ENCODE measurements at regions not wholly inside any gene's neighbourhood (a gene's known extent, or its start where the extent isn't known, plus 50 kb on each side); places are given as distances from the start of the nearest gene placed in this dataset.

DNA sequence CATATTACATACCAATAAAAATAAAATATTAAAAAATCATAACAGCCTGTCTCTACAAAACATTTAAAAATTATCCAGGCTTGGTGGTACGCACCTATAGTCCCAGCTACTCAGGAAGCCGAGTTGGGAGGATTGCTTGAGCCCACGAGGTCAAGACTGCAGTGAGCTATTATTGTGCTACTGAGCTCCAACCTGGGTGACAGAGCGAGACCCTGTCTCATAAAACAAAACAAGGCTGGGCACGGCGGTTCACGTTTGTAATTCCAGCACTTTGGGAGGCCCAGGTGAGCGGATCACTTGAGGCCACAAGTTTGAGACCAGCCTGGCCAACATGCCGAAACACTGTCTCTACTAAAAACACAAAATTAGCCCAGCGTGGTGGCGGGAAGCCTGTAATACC lies 52.2 kb upstream of the LSM14A start:
- TF ChIP-seq, protein P1, sequence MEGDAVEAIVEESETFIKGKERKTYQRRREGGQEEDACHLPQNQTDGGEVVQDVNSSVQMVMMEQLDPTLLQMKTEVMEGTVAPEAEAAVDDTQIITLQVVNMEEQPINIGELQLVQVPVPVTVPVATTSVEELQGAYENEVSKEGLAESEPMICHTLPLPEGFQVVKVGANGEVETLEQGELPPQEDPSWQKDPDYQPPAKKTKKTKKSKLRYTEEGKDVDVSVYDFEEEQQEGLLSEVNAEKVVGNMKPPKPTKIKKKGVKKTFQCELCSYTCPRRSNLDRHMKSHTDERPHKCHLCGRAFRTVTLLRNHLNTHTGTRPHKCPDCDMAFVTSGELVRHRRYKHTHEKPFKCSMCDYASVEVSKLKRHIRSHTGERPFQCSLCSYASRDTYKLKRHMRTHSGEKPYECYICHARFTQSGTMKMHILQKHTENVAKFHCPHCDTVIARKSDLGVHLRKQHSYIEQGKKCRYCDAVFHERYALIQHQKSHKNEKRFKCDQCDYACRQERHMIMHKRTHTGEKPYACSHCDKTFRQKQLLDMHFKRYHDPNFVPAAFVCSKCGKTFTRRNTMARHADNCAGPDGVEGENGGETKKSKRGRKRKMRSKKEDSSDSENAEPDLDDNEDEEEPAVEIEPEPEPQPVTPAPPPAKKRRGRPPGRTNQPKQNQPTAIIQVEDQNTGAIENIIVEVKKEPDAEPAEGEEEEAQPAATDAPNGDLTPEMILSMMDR (IDR thresholded peaks at IDR 0.05) = no peak
- TF ChIP-seq EZH2 (IDR thresholded peaks at IDR 0.05) = no peak
- TF ChIP-seq EZH2phosphoT487 (IDR thresholded peaks at IDR 0.05) = no peak
